ENCODE measurements at regions not wholly inside any gene's neighbourhood (a gene's known extent, or its start where the extent isn't known, plus 50 kb on each side); places are given as distances from the start of the nearest gene placed in this dataset.
"Not testable (repeated sequence)": the region's sequence is repeated elsewhere in the genome, so short reads cannot be mapped to it uniquely, and the experiment has no call there.

- not testable (repeated sequence) for H3K36me3 ChIP-seq (ENCODE audit: insufficient read depth, low read length); DNase-seq (ENCODE audit: insufficient read length, low spot score, missing footprints); H3K27me3 ChIP-seq (ENCODE audit: insufficient read depth, low read length); H3K27ac ChIP-seq (ENCODE audit: low read depth, low read length); H2AFZ ChIP-seq (ENCODE audit: low read length); H4K20me1 ChIP-seq (ENCODE audit: insufficient read depth, low read length); H3K9me3 ChIP-seq (ENCODE audit: low read depth, low read length); H3K4me1 ChIP-seq (ENCODE audit: insufficient read depth, low read length); H3K4me3 ChIP-seq (ENCODE audit: insufficient read depth, low read length); H3K79me2 ChIP-seq (ENCODE audit: insufficient read depth, low read length); H3K4me2 ChIP-seq (ENCODE audit: insufficient read depth, low read length)
Measured at GRCh38 chr4:69013933-69014332, 62.3 kb upstream of the UGT2A3 start.

DNA sequence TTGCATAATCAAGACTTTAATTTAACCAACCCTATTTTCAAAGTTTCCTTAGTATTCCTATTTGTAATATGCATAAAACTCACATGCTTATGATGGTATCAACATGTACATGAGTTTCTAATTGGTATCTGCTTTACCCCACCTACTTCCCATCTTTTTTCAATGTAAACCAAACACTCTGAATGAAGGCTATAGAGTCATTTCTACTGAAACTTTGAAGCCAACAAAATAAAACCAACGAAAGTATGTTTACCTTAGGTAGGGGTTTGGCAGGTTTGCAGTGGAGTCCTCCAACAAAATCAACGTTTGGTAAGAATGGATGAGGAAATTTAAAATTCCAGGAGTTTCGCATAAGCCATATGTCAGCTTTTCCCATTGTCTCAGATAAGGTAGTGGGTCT lies 66.4 kb upstream of the UGT2A3 start:
- H3K27me3 ChIP-seq (ENCODE audit: insufficient read depth, low read length); H3K4me3 ChIP-seq (ENCODE audit: insufficient read depth, low read length); H3K79me2 ChIP-seq (ENCODE audit: insufficient read depth, low read length); H3K4me2 ChIP-seq (ENCODE audit: insufficient read depth, low read length); H3K36me3 ChIP-seq (ENCODE audit: insufficient read depth, low read length); H2AFZ ChIP-seq (ENCODE audit: low read length); DNase-seq (ENCODE audit: insufficient read length, low spot score, missing footprints); H3K27ac ChIP-seq (ENCODE audit: low read depth, low read length); H3K4me1 ChIP-seq (ENCODE audit: insufficient read depth, low read length); H4K20me1 ChIP-seq (ENCODE audit: insufficient read depth, low read length); H3K9me3 ChIP-seq (ENCODE audit: low read depth, low read length): not testable (repeated sequence)

GRCh38 chr4:69019538-69020461 lies 68.2 kb upstream of the UGT2A3 start:
- H3K9me3 ChIP-seq (ENCODE audit: low read depth, low read length); H3K27me3 ChIP-seq (ENCODE audit: insufficient read depth, low read length); H3K79me2 ChIP-seq (ENCODE audit: insufficient read depth, low read length); H3K4me1 ChIP-seq (ENCODE audit: insufficient read depth, low read length); H3K4me2 ChIP-seq (ENCODE audit: insufficient read depth, low read length); DNase-seq (ENCODE audit: insufficient read length, low spot score, missing footprints); H3K27ac ChIP-seq (ENCODE audit: low read depth, low read length); H2AFZ ChIP-seq (ENCODE audit: low read length); H3K4me3 ChIP-seq (ENCODE audit: insufficient read depth, low read length); H3K36me3 ChIP-seq (ENCODE audit: insufficient read depth, low read length); H4K20me1 ChIP-seq (ENCODE audit: insufficient read depth, low read length): not testable (repeated sequence)

- not testable (repeated sequence) for DNase-seq (ENCODE audit: insufficient read length, low spot score, missing footprints); H2AFZ ChIP-seq (ENCODE audit: low read length)
Measured at GRCh38 chr4:69020462-69020807, 68.8 kb upstream of the UGT2A3 start.

DNA sequence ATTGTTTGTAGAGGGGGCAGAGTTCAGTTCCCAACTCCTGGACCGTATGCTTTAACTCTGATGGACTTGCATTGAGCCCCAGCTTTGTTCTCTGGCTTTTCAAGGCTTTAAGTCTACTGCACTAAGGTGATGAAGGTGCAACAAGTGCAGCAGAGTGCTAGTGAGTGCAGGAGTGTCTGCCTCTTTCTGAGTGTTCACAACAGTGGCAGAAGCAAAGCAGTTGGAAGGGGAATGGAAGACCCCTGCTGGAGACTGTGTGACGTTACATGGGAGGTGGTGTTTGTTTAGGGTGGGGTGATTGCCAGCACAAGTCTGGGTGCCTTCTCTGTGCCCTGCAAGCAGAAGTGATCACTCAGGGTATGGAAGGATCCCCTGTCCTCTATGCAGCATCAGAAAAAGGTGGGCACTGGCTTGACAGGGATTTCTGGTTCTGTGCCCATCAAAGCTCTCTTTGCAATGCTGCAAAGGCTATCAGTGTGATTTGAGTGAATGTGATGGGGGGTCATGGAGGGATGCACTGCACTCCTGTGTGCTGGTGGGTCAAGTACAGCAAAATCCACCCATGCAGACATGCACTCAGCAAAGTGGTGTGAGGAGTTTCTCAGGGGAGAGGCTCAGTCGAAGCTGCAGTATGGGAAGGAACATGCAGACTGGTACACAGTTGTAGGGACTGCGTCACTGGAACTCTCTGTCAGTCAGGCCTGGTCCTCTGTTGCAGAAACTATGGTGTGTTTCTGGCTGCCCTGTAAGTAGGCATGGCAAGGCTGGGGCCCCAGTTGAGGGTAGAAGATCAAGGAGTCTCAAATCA lies 70.9 kb upstream of the UGT2B7 start:
- H3K4me3 ChIP-seq (ENCODE audit: insufficient read depth, low read length): no peak overlapping the region
- TF ChIP-seq, protein P1, sequence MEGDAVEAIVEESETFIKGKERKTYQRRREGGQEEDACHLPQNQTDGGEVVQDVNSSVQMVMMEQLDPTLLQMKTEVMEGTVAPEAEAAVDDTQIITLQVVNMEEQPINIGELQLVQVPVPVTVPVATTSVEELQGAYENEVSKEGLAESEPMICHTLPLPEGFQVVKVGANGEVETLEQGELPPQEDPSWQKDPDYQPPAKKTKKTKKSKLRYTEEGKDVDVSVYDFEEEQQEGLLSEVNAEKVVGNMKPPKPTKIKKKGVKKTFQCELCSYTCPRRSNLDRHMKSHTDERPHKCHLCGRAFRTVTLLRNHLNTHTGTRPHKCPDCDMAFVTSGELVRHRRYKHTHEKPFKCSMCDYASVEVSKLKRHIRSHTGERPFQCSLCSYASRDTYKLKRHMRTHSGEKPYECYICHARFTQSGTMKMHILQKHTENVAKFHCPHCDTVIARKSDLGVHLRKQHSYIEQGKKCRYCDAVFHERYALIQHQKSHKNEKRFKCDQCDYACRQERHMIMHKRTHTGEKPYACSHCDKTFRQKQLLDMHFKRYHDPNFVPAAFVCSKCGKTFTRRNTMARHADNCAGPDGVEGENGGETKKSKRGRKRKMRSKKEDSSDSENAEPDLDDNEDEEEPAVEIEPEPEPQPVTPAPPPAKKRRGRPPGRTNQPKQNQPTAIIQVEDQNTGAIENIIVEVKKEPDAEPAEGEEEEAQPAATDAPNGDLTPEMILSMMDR (IDR thresholded peaks at IDR 0.05; ENCODE audit: extremely low read depth, low read depth, low read length): no peak
- H3K27me3 ChIP-seq (ENCODE audit: insufficient read depth, low read length): no peaks in the 10 kb centered on the region
- H3K27ac ChIP-seq (ENCODE audit: low read depth, low read length): no peak overlapping the region
- no peak for DNase-seq (ENCODE audit: insufficient read length, low spot score, missing footprints)
- H3K79me2 ChIP-seq (ENCODE audit: insufficient read depth, low read length): no peaks in the 10 kb centered on the region
- no peaks in the 10 kb centered on the region for H3K4me1 ChIP-seq (ENCODE audit: insufficient read depth, low read length)
- no peaks in the 10 kb centered on the region for H3K36me3 ChIP-seq (ENCODE audit: insufficient read depth, low read length)
- no peaks in the 10 kb centered on the region for H3K9me3 ChIP-seq (ENCODE audit: low read depth, low read length)
- H2AFZ ChIP-seq (ENCODE audit: low read length): no peak overlapping the region
- no peaks in the 10 kb centered on the region for H4K20me1 ChIP-seq (ENCODE audit: insufficient read depth, low read length)
- no peak overlapping the region for H3K4me2 ChIP-seq (ENCODE audit: insufficient read depth, low read length)

More at GRCh38 chr4:69020462-69020807, 68.8 kb upstream of the UGT2A3 start:
- H3K27me3 ChIP-seq (ENCODE audit: insufficient read depth, low read length); H3K79me2 ChIP-seq (ENCODE audit: insufficient read depth, low read length); H4K20me1 ChIP-seq (ENCODE audit: insufficient read depth, low read length); H3K9me3 ChIP-seq (ENCODE audit: low read depth, low read length); H3K27ac ChIP-seq (ENCODE audit: low read depth, low read length); H3K4me1 ChIP-seq (ENCODE audit: insufficient read depth, low read length); H3K4me3 ChIP-seq (ENCODE audit: insufficient read depth, low read length); H3K4me2 ChIP-seq (ENCODE audit: insufficient read depth, low read length); H3K36me3 ChIP-seq (ENCODE audit: insufficient read depth, low read length): not testable (repeated sequence)
